GM12878 (cell line): ENCODE measurements at regions not wholly inside any gene's neighbourhood (a gene's known extent, or its start where the extent isn't known, plus 50 kb on each side); places are given as distances from the start of the nearest gene placed in this dataset.

Source experiments
- ATAC-seq: fragments of 200-7000 bp; cut with Tn5 transposase; 3 replicates; pipeline ENCODE4 v1.9.1; 2020; ENCODE audit warnings: mild to moderate bottlenecking, moderate library complexity
- BruUV-seq: library from RNA; stranded (reverse); fragments of 400-500 nt; replicated peaks from 2 replicates; lab custom pipeline; 2021; lab: Mats Ljungman, UMichigan
- CTCF ChIA-PET: fragments of 300-600 bp; sonication (Branson Sonifier 250); formaldehyde crosslinking; extraction: SDS; loops from one replicate; lab custom pipeline; 2021; ENCODE audit warnings: inconsistent platforms; lab: Yijun Ruan, JAX
- POLR2A ChIA-PET: fragments of 350-600 bp; formaldehyde crosslinking; extraction: SDS; loops from one replicate; lab custom pipeline; 2021; ENCODE audit warnings: inconsistent platforms; lab: Charles Lee
- RAD21 ChIA-PET: fragments of 300-600 bp; sonication (Branson Sonifier 250); formaldehyde crosslinking; loops from one replicate; lab custom pipeline; 2023; ENCODE audit warnings: antibody characterized with exemption; ENCODE audit not compliant: unreplicated experiment; lab: Charles Lee
- SMC1A ChIA-PET: fragments of 300-600 bp; sonication (Branson Sonifier 250); formaldehyde crosslinking; loops from one replicate; lab custom pipeline; 2023; ENCODE audit not compliant: unreplicated experiment, uncharacterized antibody; lab: Charles Lee
- DNase-seq: peaks from one replicate; pipeline ENCODE4 v3.0.0-alpha.2; 2011; ENCODE audit warnings: low read depth, low spot score
- FAIRE-seq: peaks from 3 replicates; lab custom pipeline; 2011; peaks lifted over from hg19 to GRCh38; lab: Jason Lieb, UNC
- H2AFZ ChIP-seq: 2 replicates; pipeline ENCODE4 v1.6.0; 2011; ENCODE audit warnings: low read depth, low read length, control low read depth; ENCODE audit not compliant: control insufficient read depth
- H3K27ac ChIP-seq: 2 replicates; pipeline ENCODE4 v1.5.1; 2011; ENCODE audit warnings: control low read depth; ENCODE audit not compliant: control insufficient read depth, insufficient read depth
- H3K27me3 ChIP-seq, 2 experiments: replicated peaks in 1 of 2; 2 replicates each; pipeline versions ENCODE4 v1.6.0 to v1.6.1; 2011; ENCODE audit warnings: low read length in 1 of 2; ENCODE audit not compliant: control insufficient read depth in 2 of 2, insufficient read depth in 2 of 2
- H3K36me3 ChIP-seq, 2 experiments: 2 replicates each; pipeline ENCODE4 v1.5.1; 2011; ENCODE audit warnings: low read length in 1 of 2; ENCODE audit not compliant: control insufficient read depth in 2 of 2, insufficient read depth in 2 of 2
- H3K4me1 ChIP-seq: 2 replicates; pipeline ENCODE4 v1.6.1; 2011; ENCODE audit warnings: mild to moderate bottlenecking, low read length, moderate library complexity, mixed read lengths; ENCODE audit not compliant: control insufficient read depth, insufficient read depth
- H3K4me2 ChIP-seq: 2 replicates; pipeline ENCODE4 v1.6.0; 2011; ENCODE audit warnings: control low read depth; ENCODE audit not compliant: control insufficient read depth, insufficient read depth
- H3K4me3 ChIP-seq: fragments of 200-600 bp; sonication (generic); 2 replicates; pipeline ENCODE4 v1.5.1; 2016
- H3K79me2 ChIP-seq: 2 replicates; pipeline ENCODE4 v1.6.0; 2011; ENCODE audit warnings: low read length; ENCODE audit not compliant: control insufficient read depth, insufficient read depth
- H3K9ac ChIP-seq: 2 replicates; pipeline ENCODE4 v1.8.0; 2011; ENCODE audit warnings: low read length, control low read depth, mixed read lengths; ENCODE audit not compliant: control insufficient read depth, insufficient read depth
- H3K9me3 ChIP-seq: replicated peaks from 3 replicates; pipeline ENCODE4 v1.5.1; 2011; ENCODE audit warnings: mild to moderate bottlenecking, low read length; ENCODE audit not compliant: control insufficient read depth, insufficient read depth
- H4K20me1 ChIP-seq: 2 replicates; pipeline ENCODE4 v1.6.0; 2011; ENCODE audit not compliant: control insufficient read depth, insufficient read depth
- BCL11A ChIP-seq: IDR thresholded peaks from 2 replicates; pipeline ENCODE4 v1.6.1; 2011; ENCODE audit warnings: low read depth, low read length
- CUX1 ChIP-seq: IDR thresholded peaks from 2 replicates; pipeline ENCODE4 v1.6.1; 2012; ENCODE audit warnings: improper control_type of control experiment, low read depth, low read length; ENCODE audit not compliant: insufficient replicate concordance
- NR2F1 ChIP-seq: fragments of 450-650 bp; conservative IDR thresholded peaks from 2 replicates; pipeline ENCODE4 v1.6.1; 2017; ENCODE audit warnings: mild to moderate bottlenecking
- RBBP5 ChIP-seq: fragments of 200-600 bp; sonication (generic); conservative IDR thresholded peaks from 2 replicates; pipeline ENCODE4 v1.6.1; 2016
- SP1 ChIP-seq: IDR thresholded peaks from one replicate; pipeline ENCODE4 v1.6.1; 2011; ENCODE audit warnings: low read depth, low read length
- STAT1 ChIP-seq: fragments of 450-650 bp; conservative IDR thresholded peaks from 2 replicates; pipeline ENCODE4 v1.6.1; 2014; ENCODE audit warnings: antibody characterized with exemption, mild to moderate bottlenecking
- TCF3 ChIP-seq: IDR thresholded peaks from 2 replicates; pipeline ENCODE4 v1.6.1; 2012; ENCODE audit warnings: low read depth, mild to moderate bottlenecking, low read length, borderline replicate concordance; ENCODE audit not compliant: insufficient read depth
- WGBS: methylation state at CpG from one replicate; pipeline ENCODE4 v1.1.6; 2016; ENCODE audit warnings: low lambda C conversion rate; ENCODE audit not compliant: insufficient replicate concordance, insufficient coverage; ENCODE audit errors: missing lambda C conversion rate; 5-methylcytosine and 5-hydroxymethylcytosine counted together
- in situ Hi-C: fragments of 300-500 bp; cut with MboI; formaldehyde crosslinking; loops from 9 replicates; pipeline ENCODE4 v1.14.3; 2018; ENCODE audit warnings: mixed read lengths
- intact Hi-C: fragments of 100-400 bp; cut with micrococcal nuclease; formaldehyde crosslinking; loops from one replicate; pipeline ENCODE4 v1.14.2; 2022; ENCODE audit not compliant: unreplicated experiment

GRCh38 chr11:70811483-70811882, 413.2 kb downstream of the CTTN start (continued):
- TF ChIP-seq SP1 (no peak), BCL11A (no peak)
- TF ChIP-seq, all 136 proteins: peak for 0

- H3K9me3 ChIP-seq = no peaks in the 10 kb centered on the region
- in situ Hi-C loops = loop anchor here (5.0 kb wide), 1 partner anchor 605 kb away; no protein-coding TSS in a partner anchor
- ChIA-PET CTCF (interaction anchor here (0.7 to 1.2 kb wide), 3 partner anchors 340 to 682 kb away, joined by 4 to 6 read pairs (median 5); no protein-coding TSS in a partner anchor), POLR2A (no interaction called here), SMC1A (no interaction called here), RAD21 (no interaction called here)
- FAIRE-seq (no peak), DNase-seq (no peak), ATAC-seq (no peak)
- BruUV-seq = no TSS peak
- H3K36me3 ChIP-seq = no peaks in the 10 kb centered on the region
- no peak overlapping the region for H2AFZ ChIP-seq
- H4K20me1 ChIP-seq = no peaks in the 10 kb centered on the region
- no peaks in the 10 kb centered on the region for H3K79me2 ChIP-seq
- no peak overlapping the region for H3K9ac ChIP-seq
- no peak overlapping the region for H3K4me3 ChIP-seq
- H3K4me2 ChIP-seq = no peak overlapping the region
- no peaks in the 10 kb centered on the region for H3K4me1 ChIP-seq
- intact Hi-C loops = no loop called here
- TF ChIP-seq BCL11A (no peak), RBBP5 (no peak), TCF3 (no peak), NR2F1 (no peak), CUX1 (no peak), STAT1 (no peak)
- no peak overlapping the region for H3K27ac ChIP-seq
- WGBS = 2% methylated on average over 4 of the region's 4 CpGs
- H3K27me3 ChIP-seq = no peaks in the 10 kb centered on the region; a peak in 1 of 4 replicates
These were observed 413.6 kb downstream of the CTTN start for GRCh38 chr11:70811915-70812314.
